ENCODE measurements at regions not wholly inside any gene's neighbourhood (a gene's known extent, or its start where the extent isn't known, plus 50 kb on each side); places are given as distances from the start of the nearest gene placed in this dataset.

DNA sequence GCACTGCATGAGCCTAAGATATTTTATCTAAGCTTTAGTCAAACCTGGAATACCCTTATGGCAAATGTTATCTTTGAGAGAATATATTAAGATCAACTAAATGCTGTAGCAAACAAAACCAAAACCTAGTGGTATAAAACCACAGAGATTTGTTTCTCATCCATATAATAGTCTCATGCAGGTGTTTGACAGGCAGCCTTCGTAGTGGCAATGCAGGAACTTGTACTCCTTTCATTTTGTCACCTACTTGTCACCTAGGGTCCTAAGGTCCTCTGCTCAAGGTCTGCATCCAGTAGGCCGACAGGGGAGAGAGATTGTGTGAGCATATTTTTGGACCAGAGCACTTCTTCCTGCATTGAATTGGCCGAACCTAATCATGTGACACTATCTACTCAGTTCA lies 352.6 kb downstream of the GPR37 start:
- TF ChIP-seq, protein P1, sequence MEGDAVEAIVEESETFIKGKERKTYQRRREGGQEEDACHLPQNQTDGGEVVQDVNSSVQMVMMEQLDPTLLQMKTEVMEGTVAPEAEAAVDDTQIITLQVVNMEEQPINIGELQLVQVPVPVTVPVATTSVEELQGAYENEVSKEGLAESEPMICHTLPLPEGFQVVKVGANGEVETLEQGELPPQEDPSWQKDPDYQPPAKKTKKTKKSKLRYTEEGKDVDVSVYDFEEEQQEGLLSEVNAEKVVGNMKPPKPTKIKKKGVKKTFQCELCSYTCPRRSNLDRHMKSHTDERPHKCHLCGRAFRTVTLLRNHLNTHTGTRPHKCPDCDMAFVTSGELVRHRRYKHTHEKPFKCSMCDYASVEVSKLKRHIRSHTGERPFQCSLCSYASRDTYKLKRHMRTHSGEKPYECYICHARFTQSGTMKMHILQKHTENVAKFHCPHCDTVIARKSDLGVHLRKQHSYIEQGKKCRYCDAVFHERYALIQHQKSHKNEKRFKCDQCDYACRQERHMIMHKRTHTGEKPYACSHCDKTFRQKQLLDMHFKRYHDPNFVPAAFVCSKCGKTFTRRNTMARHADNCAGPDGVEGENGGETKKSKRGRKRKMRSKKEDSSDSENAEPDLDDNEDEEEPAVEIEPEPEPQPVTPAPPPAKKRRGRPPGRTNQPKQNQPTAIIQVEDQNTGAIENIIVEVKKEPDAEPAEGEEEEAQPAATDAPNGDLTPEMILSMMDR (IDR thresholded peaks at IDR 0.05; ENCODE audit: insufficient read depth, low read length, poor library complexity, severe bottlenecking) = no peak
- TF ChIP-seq EZH2phosphoT487 (conservative IDR thresholded peaks at IDR 0.05; ENCODE audit: low read length) = no peak

Measured in SU-DHL-6 (cell line).